Fibroblast of mammary gland (primary cell): ENCODE measurements at regions not wholly inside any gene's neighbourhood (a gene's known extent, or its start where the extent isn't known, plus 50 kb on each side); places are given as distances from the start of the nearest gene placed in this dataset.

Experiments
- DNase-seq: peaks from one replicate; pipeline ENCODE4 v3.0.0-alpha.2; 2010; ENCODE audit warnings: low read depth
- H3K4me3 ChIP-seq: 2 replicates; pipeline ENCODE4 v1.5.1; 2011; ENCODE audit warnings: low read depth, mild to moderate bottlenecking, low read length, moderate library complexity; ENCODE audit not compliant: control insufficient read depth
- TF ChIP-seq, protein P1 (sequence below): conservative IDR thresholded peaks from 2 replicates; pipeline ENCODE4 v1.5.1; 2011; ENCODE audit warnings: low read depth, low read length, inconsistent platforms; ENCODE audit not compliant: control insufficient read depth, insufficient read depth

DNA sequence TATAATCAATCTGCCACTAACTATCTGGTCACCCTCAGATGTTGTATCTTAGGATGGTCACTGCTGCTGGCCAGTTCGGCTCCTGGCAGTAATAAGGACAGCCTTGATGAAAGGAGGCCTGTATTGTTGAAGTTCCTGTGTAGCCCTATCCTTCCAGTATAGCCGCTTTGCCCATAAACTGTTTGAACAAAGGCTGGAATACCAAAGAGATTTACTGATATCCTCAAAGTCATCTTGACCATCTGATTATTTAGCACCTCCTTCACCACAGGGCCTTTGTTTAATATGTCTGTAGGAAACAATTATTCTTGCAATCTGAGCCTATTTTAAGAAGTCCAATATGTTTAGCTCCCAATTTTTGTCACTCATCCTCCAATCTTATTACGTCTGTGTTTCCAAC is 77.7 kb downstream of the HYCC1 start:
- no peak overlapping the region for H3K4me3 ChIP-seq
- TF ChIP-seq, protein P1, sequence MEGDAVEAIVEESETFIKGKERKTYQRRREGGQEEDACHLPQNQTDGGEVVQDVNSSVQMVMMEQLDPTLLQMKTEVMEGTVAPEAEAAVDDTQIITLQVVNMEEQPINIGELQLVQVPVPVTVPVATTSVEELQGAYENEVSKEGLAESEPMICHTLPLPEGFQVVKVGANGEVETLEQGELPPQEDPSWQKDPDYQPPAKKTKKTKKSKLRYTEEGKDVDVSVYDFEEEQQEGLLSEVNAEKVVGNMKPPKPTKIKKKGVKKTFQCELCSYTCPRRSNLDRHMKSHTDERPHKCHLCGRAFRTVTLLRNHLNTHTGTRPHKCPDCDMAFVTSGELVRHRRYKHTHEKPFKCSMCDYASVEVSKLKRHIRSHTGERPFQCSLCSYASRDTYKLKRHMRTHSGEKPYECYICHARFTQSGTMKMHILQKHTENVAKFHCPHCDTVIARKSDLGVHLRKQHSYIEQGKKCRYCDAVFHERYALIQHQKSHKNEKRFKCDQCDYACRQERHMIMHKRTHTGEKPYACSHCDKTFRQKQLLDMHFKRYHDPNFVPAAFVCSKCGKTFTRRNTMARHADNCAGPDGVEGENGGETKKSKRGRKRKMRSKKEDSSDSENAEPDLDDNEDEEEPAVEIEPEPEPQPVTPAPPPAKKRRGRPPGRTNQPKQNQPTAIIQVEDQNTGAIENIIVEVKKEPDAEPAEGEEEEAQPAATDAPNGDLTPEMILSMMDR = no peak
- DNase-seq = no peak

DNA sequence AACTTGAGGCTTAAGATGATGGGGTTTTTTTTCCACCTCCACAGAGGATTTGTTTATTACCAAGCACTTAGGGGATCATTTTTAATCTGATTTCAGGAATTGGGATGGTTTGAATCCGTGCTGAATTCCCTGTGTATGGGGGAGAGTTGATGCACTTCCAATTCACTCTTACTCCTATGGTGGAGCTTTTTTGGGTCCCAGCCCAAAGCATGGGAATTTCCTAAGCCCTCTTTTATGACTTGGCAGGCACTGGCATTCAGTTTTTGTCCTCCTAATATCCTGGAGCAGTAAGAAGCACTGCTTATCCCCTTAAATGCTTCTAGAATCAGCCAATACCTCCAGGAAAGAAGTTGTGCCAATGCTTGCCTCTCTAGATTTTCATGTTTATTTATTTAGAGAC is 78.7 kb downstream of the HYCC1 start:
- DNase-seq = peak; percentile 22
- TF ChIP-seq, protein P1 = no peak
- no peak overlapping the region for H3K4me3 ChIP-seq

DNA sequence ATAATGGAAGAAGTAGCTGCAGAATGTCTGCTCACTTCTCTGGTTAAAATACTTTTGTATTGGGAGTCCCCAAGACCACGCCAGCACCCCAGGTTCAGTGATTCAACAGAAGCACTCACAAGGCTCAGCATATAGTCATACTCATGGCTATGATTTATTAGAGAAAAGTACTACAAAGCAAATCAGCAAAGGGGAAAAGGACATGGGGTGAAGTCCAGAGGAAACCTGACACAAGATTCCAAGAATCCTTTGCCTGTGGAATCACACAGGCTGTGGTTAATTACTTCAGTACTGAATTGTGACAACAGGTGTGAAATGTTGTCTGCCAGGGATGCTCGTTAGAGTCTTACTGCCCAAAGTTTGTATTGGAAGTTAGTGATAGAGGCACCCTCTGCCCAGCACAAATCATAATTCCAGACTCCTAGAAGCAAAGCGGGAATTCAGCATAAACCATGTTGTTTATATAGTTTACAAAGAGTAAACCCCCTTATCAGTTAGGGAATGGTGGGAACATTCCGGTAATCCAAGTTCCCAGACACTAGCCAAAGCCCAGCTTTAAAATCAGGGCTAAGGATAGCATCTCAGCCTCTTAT is 79.4 kb downstream of the HYCC1 start:
- DNase-seq = peak; percentile 60
- TF ChIP-seq, protein P1 = no peak
- H3K4me3 ChIP-seq = no peak overlapping the region

DNA sequence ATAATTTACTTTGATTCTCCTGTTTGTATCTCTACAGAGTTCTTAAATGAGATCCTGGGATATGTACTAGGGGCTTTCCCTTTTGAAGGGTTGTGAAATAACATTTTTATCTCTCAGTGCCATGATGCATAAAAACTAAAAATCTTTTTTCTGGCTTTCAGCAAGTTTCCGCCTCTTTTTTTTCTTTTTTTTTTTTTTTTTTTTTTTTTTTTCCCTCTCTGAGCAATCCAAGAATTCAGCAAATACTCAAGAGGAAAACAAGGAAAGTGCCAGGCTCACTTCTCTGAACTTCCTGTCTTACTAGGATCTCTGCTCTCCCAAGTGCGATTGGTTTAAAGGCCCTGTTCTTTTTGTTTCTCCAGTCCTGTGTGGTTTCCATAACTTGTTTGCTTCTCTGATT is 79.9 kb downstream of the HYCC1 start:
- DNase-seq = peak; percentile 56
- TF ChIP-seq, protein P1 = no peak
- no peak overlapping the region for H3K4me3 ChIP-seq

DNA sequence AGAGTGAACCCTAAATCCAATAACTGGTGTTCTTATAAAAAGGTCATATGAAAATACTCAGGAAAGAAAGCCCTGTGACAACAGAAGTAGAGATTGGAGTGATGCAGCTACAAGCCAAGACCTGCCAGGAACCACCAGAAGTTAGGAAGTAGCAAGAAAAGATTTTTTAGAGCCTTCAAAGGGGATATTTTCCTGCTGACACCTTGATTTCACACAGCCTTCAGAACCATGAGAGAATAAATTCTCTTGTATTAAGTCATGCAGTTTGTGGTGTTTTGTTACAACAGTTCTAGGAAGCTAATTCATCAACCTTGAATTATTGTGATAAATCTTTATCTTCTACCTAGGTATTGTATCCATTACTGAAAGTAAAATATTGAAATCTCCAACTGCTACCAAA is 81.0 kb downstream of the HYCC1 start:
- no peak for DNase-seq
- TF ChIP-seq, protein P1 = no peak
- no peak overlapping the region for H3K4me3 ChIP-seq

DNA sequence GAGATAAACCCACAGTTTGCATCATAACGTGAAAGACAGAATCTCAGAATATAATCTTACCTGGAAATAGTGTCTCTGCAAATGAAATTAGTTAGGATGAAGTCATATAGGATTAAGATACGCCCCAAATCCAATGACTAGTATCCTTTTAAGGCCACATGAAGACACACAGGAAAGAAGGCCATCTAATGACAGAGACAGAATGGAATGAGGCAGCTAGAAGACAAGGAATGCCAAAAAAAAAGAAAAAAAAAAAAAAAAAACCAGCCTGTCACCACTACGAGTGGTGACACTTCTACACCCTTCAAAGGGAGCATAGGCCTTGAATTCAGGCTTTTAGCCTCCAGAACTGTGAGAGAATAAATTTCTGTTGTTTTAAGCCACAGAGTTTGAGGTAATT is 82.9 kb downstream of the HYCC1 start:
- no peak overlapping the region for H3K4me3 ChIP-seq
- TF ChIP-seq, protein P1 = no peak
- DNase-seq = no peak

DNA sequence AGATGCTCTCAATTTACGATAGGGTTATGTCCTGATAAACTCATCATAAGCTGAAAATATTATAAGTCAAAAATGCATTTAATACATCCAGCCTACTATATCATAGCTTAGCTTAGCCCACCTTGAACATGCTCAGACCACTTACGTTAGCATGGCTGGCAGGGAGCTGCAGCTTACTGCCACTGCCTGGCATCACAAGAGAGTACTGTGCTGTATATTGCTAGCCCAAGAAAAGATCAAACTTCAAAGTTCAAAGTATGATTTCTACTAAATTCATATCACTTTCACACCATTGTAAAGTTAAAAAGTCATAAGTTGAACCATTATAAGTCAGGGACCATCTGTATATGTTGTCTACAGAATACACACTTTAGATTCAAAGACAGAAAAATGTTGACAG is 91.6 kb downstream of the HYCC1 start:
- H3K4me3 ChIP-seq = no peak overlapping the region
- TF ChIP-seq, protein P1 = no peak
- no peak for DNase-seq
